ENCODE measurements at regions not wholly inside any gene's neighbourhood (a gene's known extent, or its start where the extent isn't known, plus 50 kb on each side); places are given as distances from the start of the nearest gene placed in this dataset.

DNA sequence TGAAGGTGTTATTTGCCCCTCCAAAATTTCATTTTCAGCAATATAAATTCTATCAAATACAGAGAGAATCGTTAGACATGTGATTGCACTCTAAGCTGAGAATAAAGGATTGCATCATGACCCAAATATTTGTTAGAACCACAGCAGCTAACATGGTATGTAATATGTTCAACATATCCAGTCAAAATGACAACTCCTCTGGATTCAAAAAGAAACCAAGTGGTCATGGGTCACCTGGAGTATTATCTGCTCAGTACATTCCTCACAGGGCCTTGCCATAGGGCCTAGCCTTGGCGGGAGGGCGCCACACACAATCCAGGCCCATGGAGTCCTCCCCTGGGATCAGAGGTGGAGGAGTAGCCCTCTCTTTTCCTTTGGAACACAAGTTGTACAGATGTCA lies 179.2 kb downstream of the HSD17B3 start:
- dilution Hi-C loops (cut with MboI; ENCODE audit: extremely low pct_ligation_motif_present, low sequenced_read_pairs) = no loop called here
- DNase-seq (ENCODE audit: low read depth, low spot score) = no peak
- no peaks in the 10 kb centered on the region for H4K20me1 ChIP-seq (ENCODE audit: control insufficient read depth, extremely low read depth, insufficient read depth, low read length)
- H3K4me1 ChIP-seq (ENCODE audit: control insufficient read depth, extremely low read depth, insufficient read depth, low read length) = no peaks in the 10 kb centered on the region
- no peak overlapping the region for H3K4me3 ChIP-seq (ENCODE audit: control insufficient read depth in 2 of 3, extremely low read depth in 1 of 3, insufficient read depth in 2 of 3, low read depth in 1 of 3, low read length in 3 of 3)
- FAIRE-seq = no peak
- H3K9me1 ChIP-seq (ENCODE audit: control insufficient read depth, extremely low read depth, insufficient read depth, low read length) = no peaks in the 10 kb centered on the region
- TF ChIP-seq, protein P1, sequence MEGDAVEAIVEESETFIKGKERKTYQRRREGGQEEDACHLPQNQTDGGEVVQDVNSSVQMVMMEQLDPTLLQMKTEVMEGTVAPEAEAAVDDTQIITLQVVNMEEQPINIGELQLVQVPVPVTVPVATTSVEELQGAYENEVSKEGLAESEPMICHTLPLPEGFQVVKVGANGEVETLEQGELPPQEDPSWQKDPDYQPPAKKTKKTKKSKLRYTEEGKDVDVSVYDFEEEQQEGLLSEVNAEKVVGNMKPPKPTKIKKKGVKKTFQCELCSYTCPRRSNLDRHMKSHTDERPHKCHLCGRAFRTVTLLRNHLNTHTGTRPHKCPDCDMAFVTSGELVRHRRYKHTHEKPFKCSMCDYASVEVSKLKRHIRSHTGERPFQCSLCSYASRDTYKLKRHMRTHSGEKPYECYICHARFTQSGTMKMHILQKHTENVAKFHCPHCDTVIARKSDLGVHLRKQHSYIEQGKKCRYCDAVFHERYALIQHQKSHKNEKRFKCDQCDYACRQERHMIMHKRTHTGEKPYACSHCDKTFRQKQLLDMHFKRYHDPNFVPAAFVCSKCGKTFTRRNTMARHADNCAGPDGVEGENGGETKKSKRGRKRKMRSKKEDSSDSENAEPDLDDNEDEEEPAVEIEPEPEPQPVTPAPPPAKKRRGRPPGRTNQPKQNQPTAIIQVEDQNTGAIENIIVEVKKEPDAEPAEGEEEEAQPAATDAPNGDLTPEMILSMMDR (optimal IDR thresholded peaks at IDR 0.05 in 1 of 3, IDR thresholded peaks at IDR 0.05 in 1 of 3, conservative IDR thresholded peaks at IDR 0.05 in 1 of 3; ENCODE audit: extremely low read depth in 1 of 3, insufficient read depth in 2 of 3, low read length in 3 of 3) = no peak
- TF ChIP-seq EZH2 (IDR thresholded peaks at IDR 0.05; ENCODE audit: low read length) = no peak
- no peak overlapping the region for H3K27ac ChIP-seq (ENCODE audit: control insufficient read depth, insufficient read depth, low read length)
- H3K9ac ChIP-seq (ENCODE audit: control insufficient read depth, extremely low read depth, insufficient read depth, low read length) = no peak overlapping the region
- H2AFZ ChIP-seq (ENCODE audit: control insufficient read depth, low read length) = no peak overlapping the region
- no peak overlapping the region for H3K4me2 ChIP-seq (ENCODE audit: control insufficient read depth, extremely low read depth, insufficient read depth, low read depth, low read length)
- H3K79me2 ChIP-seq (ENCODE audit: control insufficient read depth, insufficient read depth, low read length) = no peaks in the 10 kb centered on the region
- no peaks in the 10 kb centered on the region for H3K36me3 ChIP-seq (ENCODE audit: control insufficient read depth in 2 of 2, extremely low read depth in 1 of 2, insufficient read depth in 2 of 2, low read length in 2 of 2)
- peaks cover 3% of the 10 kb centered on the region for H3K27me3 ChIP-seq (ENCODE audit: control insufficient read depth, extremely low read depth, insufficient read depth, low read length)
- no peaks in the 10 kb centered on the region for H3K9me3 ChIP-seq (ENCODE audit: control insufficient read depth, low read depth, low read length)

DNA sequence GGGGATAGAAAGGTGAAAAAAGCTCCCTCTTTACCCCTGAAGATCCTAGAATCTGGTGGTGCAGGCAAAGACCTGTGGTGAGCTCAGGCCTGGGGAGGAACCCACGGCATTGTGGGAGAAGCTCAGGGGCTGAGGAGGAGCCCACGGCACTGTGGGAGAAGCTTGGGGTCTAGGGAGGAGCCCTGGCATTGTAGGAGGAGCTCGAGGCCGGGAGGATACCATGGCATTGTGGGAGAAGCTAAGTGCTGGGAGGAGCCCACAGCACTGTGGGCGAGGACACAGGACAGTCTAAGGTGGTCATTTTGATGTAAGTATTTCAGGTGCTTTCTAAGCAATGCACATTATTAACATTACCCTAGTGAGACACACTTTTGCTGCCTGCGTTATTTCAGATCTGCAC lies 179.7 kb downstream of the HSD17B3 start:
- Histone ChIP-seq H3K27me3 (ENCODE audit: control insufficient read depth, extremely low read depth, insufficient read depth, low read length) (peaks cover 3% of the 10 kb centered on the region), H2AFZ (ENCODE audit: control insufficient read depth, low read length) (no peak overlapping the region)
- DNase-seq (ENCODE audit: low read depth, low spot score) = no peak

More for the DNA sequence above, 179.7 kb downstream of the HSD17B3 start:
- no peaks in the 10 kb centered on the region for H3K4me1 ChIP-seq (ENCODE audit: control insufficient read depth, extremely low read depth, insufficient read depth, low read length)
- H3K27ac ChIP-seq (ENCODE audit: control insufficient read depth, insufficient read depth, low read length) = no peak overlapping the region
- H4K20me1 ChIP-seq (ENCODE audit: control insufficient read depth, extremely low read depth, insufficient read depth, low read length) = no peaks in the 10 kb centered on the region
- H3K79me2 ChIP-seq (ENCODE audit: control insufficient read depth, insufficient read depth, low read length) = no peaks in the 10 kb centered on the region
- no peak overlapping the region for H3K4me3 ChIP-seq (ENCODE audit: control insufficient read depth in 2 of 3, extremely low read depth in 1 of 3, insufficient read depth in 2 of 3, low read depth in 1 of 3, low read length in 3 of 3)
- FAIRE-seq = no peak
- H3K9me1 ChIP-seq (ENCODE audit: control insufficient read depth, extremely low read depth, insufficient read depth, low read length) = no peaks in the 10 kb centered on the region
- H3K4me2 ChIP-seq (ENCODE audit: control insufficient read depth, extremely low read depth, insufficient read depth, low read depth, low read length) = no peak overlapping the region
- no peaks in the 10 kb centered on the region for H3K9me3 ChIP-seq (ENCODE audit: control insufficient read depth, low read depth, low read length)
- H3K36me3 ChIP-seq (ENCODE audit: control insufficient read depth in 2 of 2, extremely low read depth in 1 of 2, insufficient read depth in 2 of 2, low read length in 2 of 2) = no peaks in the 10 kb centered on the region
- TF ChIP-seq EZH2 (IDR thresholded peaks at IDR 0.05; ENCODE audit: low read length) = no peak
- TF ChIP-seq, protein P1 (optimal IDR thresholded peaks at IDR 0.05 in 1 of 3, IDR thresholded peaks at IDR 0.05 in 1 of 3, conservative IDR thresholded peaks at IDR 0.05 in 1 of 3; ENCODE audit: extremely low read depth in 1 of 3, insufficient read depth in 2 of 3, low read length in 3 of 3) = no peak
- H3K9ac ChIP-seq (ENCODE audit: control insufficient read depth, extremely low read depth, insufficient read depth, low read length) = no peak overlapping the region
- dilution Hi-C loops (cut with MboI; ENCODE audit: extremely low pct_ligation_motif_present, low sequenced_read_pairs) = no loop called here

Data from keratinocyte (primary cell).